ENCODE measurements at regions not wholly inside any gene's neighbourhood (a gene's known extent, or its start where the extent isn't known, plus 50 kb on each side); places are given as distances from the start of the nearest gene placed in this dataset.

DNA sequence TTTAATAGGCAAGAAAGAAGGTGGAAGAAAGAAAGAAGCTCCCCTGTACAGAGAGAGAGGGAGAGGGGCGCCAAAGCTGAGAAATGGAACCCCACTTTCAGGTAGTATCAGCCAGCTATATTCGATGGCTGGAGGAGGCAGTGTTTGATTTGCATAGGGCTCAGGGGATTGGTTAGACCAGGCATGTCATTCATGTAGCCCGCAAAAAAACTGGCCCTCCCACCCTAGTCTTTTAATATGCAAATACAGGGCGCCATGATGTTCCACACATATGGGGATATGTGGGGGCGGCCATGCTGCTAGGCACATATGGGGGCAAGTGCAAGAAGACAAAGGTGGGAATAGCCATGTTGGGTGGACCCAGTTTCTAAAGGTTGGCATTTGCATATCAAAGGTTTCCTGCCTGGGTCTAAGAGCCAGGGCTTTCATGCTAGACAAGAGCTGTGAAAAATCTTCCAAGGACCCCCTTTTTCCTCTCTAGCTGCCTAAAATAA is 174.4 kb upstream of the ADRA1B start:
- Histone ChIP-seq H3K27ac (ENCODE audit: extremely low read depth, low read depth, low read length) (no peak overlapping the region), H3K27me3 (ENCODE audit: control insufficient read depth in 2 of 2, insufficient read depth in 2 of 2, low read length in 2 of 2) (no peaks in the 10 kb centered on the region), H3K4me2 (ENCODE audit: insufficient read depth, low read length) (no peak overlapping the region), H3K4me1 (replicated peaks in 1 of 2; ENCODE audit: control insufficient read depth in 2 of 2, insufficient read depth in 2 of 2, low read length in 2 of 2) (no peaks in the 10 kb centered on the region), H3K9me1 (ENCODE audit: control insufficient read depth, insufficient read depth, low read length) (no peaks in the 10 kb centered on the region), H2AFZ (ENCODE audit: low read depth, low read length) (no peak overlapping the region), H3K36me3 (ENCODE audit: control insufficient read depth, insufficient read depth, low read length) (no peaks in the 10 kb centered on the region), H4K20me1 (replicated peaks; ENCODE audit: control insufficient read depth, insufficient read depth, low read length) (no peaks in the 10 kb centered on the region), H3K4me3 (no peak overlapping the region), H3K9me3 (replicated peaks; ENCODE audit: control insufficient read depth, insufficient read depth, low read depth, low read length) (no peaks in the 10 kb centered on the region), H3K79me2 (ENCODE audit: control insufficient read depth, insufficient read depth, low read length) (no peaks in the 10 kb centered on the region), H3K9ac (ENCODE audit: insufficient read depth in 1 of 2, low read depth in 2 of 2, low read length in 2 of 2) (no peak overlapping the region)
- TF ChIP-seq ZNF24 (IDR thresholded peaks at IDR 0.05), result no peak
- peak; percentile 73 for TF ChIP-seq PKNOX1 (IDR thresholded peaks at IDR 0.05)
- FAIRE-seq (no peak), ATAC-seq (no peak), DNase-seq (ENCODE audit: extremely low read depth in 1 of 4, low spot score in 3 of 4) (no peak)
- WGBS (ENCODE audit: insufficient coverage, low coverage, missing lambda C conversion rate), result 9% methylated on average over 5 of the region's 5 CpGs
- ChIA-PET CTCF (ENCODE audit: low intra/inter-chr PET ratio) (no interaction called here), POLR2A (no interaction called here)
- no TSS peak for BruUV-seq (replicated peaks)
- intact Hi-C loops (cut with micrococcal nuclease) (no loop called here), in situ Hi-C loops (cut with MboI) (no loop called here)

GRCh38 chr5:159743234-159743633 is 173.0 kb upstream of the ADRA1B start:
- intact Hi-C loops (cut with micrococcal nuclease), result no loop called here
- Histone ChIP-seq H3K4me3 (no peak overlapping the region), H3K4me2 (ENCODE audit: insufficient read depth, low read length) (no peak overlapping the region), H3K27me3 (ENCODE audit: control insufficient read depth in 2 of 2, insufficient read depth in 2 of 2, low read length in 2 of 2) (no peaks in the 10 kb centered on the region), H3K9me1 (ENCODE audit: control insufficient read depth, insufficient read depth, low read length) (no peaks in the 10 kb centered on the region), H3K36me3 (ENCODE audit: control insufficient read depth, insufficient read depth, low read length) (no peaks in the 10 kb centered on the region), H3K9ac (ENCODE audit: insufficient read depth in 1 of 2, low read depth in 2 of 2, low read length in 2 of 2) (no peak overlapping the region), H3K79me2 (ENCODE audit: control insufficient read depth, insufficient read depth, low read length) (no peaks in the 10 kb centered on the region), H2AFZ (ENCODE audit: low read depth, low read length) (no peak overlapping the region), H3K4me1 (replicated peaks in 1 of 2; ENCODE audit: control insufficient read depth in 2 of 2, insufficient read depth in 2 of 2, low read length in 2 of 2) (no peaks in the 10 kb centered on the region), H4K20me1 (replicated peaks; ENCODE audit: control insufficient read depth, insufficient read depth, low read length) (no peaks in the 10 kb centered on the region), H3K27ac (ENCODE audit: extremely low read depth, low read depth, low read length) (no peak overlapping the region), H3K9me3 (replicated peaks; ENCODE audit: control insufficient read depth, insufficient read depth, low read depth, low read length) (no peaks in the 10 kb centered on the region)
- ChIA-PET POLR2A (interaction anchor here (0.6 kb wide), 1 partner anchor 19 kb away, joined by 3 read pairs; no protein-coding TSS in a partner anchor), CTCF (ENCODE audit: low intra/inter-chr PET ratio) (no interaction called here)
- WGBS (ENCODE audit: insufficient coverage, low coverage, missing lambda C conversion rate), result 0% methylated on average over 1 of the region's 1 CpG
- no TSS peak for BruUV-seq (replicated peaks)
- FAIRE-seq, result no peak
- no peak for ATAC-seq
- in situ Hi-C loops (cut with MboI), result no loop called here
- DNase-seq (ENCODE audit: extremely low read depth in 1 of 4, low spot score in 3 of 4), result no peak
- TF ChIP-seq CEBPG (CRISPR knock-in tag; IDR thresholded peaks at IDR 0.05) (no peak), CEBPG (tag; conservative IDR thresholded peaks at IDR 0.05 in 1 of 2, IDR thresholded peaks at IDR 0.05 in 1 of 2) (peak; percentile 33 to 88; a peak in 3 of 4 replicates), ZSCAN32 (CRISPR knock-in tag; IDR thresholded peaks at IDR 0.05) (peak; percentile 44; the same call in 1 of the 2 replicates), NELFE (IDR thresholded peaks at IDR 0.05; ENCODE audit: insufficient read depth, insufficient read length) (no peak), TRIM28 (IDR thresholded peaks at IDR 0.05) (no peak), ATF3 (IDR thresholded peaks at IDR 0.05) (peak; percentile 42), ATF3 (CRISPR knock-in tag; conservative IDR thresholded peaks at IDR 0.05) (no peak), CHD1 (IDR thresholded peaks at IDR 0.05; ENCODE audit: low read length) (no peak), E2F8 (IDR thresholded peaks at IDR 0.05; ENCODE audit: low read depth, partially characterized antibody) (no peak), POU5F1 (IDR thresholded peaks at IDR 0.05; ENCODE audit: borderline replicate concordance, low read depth, low read length, partially characterized antibody) (no peak), CEBPB (tag; IDR thresholded peaks at IDR 0.05) (0 out of 2 replicates have a peak, but pooled peaks have one; percentile 17)
